Activated CD4-positive, alpha-beta memory T cell treated with anti-CD3 and anti-CD28 coated beads for 36 hours (primary cell): ENCODE measurements at regions not wholly inside any gene's neighbourhood (a gene's known extent, or its start where the extent isn't known, plus 50 kb on each side); places are given as distances from the start of the nearest gene placed in this dataset.
"Not testable (repeated sequence)": the region's sequence is repeated elsewhere in the genome, so short reads cannot be mapped to it uniquely, and the experiment has no call there.

Source experiments
- CTCF ChIA-PET: fragments of 350-600 bp; sonication (Branson Sonifier 250); formaldehyde crosslinking; loops from one replicate; lab custom pipeline; 2021; ENCODE audit warnings: antibody characterized with exemption, inconsistent platforms; lab: Charles Lee
- POLR2A ChIA-PET: fragments of 350-600 bp; sonication (Branson Sonifier 250); formaldehyde crosslinking; loops from one replicate; lab custom pipeline; 2021; ENCODE audit warnings: antibody characterized with exemption; lab: Charles Lee
- DNase-seq: peaks from one replicate; pipeline ENCODE4 v3.0.0-alpha.2; 2020
- H3K27ac Mint-ChIP-seq: one replicate; pipeline ENCODE4 v1.8.0; 2021; ENCODE audit warnings: mixed read lengths
- H3K27me3 Mint-ChIP-seq: one replicate; pipeline ENCODE4 v1.8.0; 2021; ENCODE audit warnings: mixed read lengths
- H3K36me3 Mint-ChIP-seq: one replicate; pipeline ENCODE4 v1.8.0; 2021; ENCODE audit warnings: mixed read lengths
- H3K4me1 Mint-ChIP-seq: one replicate; pipeline ENCODE4 v1.8.0; 2021; ENCODE audit warnings: low read depth, mixed read lengths
- H3K4me3 Mint-ChIP-seq: one replicate; pipeline ENCODE4 v1.8.0; 2021; ENCODE audit warnings: mild to moderate bottlenecking, mixed read lengths
- H3K9me3 Mint-ChIP-seq: one replicate; pipeline ENCODE4 v1.8.0; 2021; ENCODE audit warnings: mixed read lengths
- intact Hi-C: fragments of 100-400 bp; cut with micrococcal nuclease; formaldehyde crosslinking; loops from one replicate; pipeline ENCODE4 v1.15.1; 2023

- Mint-ChIP-seq H3K27me3 (no peaks in the 10 kb centered on the region), H3K36me3 (no peaks in the 10 kb centered on the region), H3K27ac (no peak overlapping the region), H3K9me3 (peaks cover 13% of the 10 kb centered on the region), H3K4me3 (no peak overlapping the region), H3K4me1 (no peaks in the 10 kb centered on the region)
- intact Hi-C loops: no loop called here
- DNase-seq: no peak
- ChIA-PET CTCF (no interaction called here), POLR2A (no interaction called here)
These were observed 2075.3 kb downstream of the PCDH9 start for GRCh38 chr13:65154661-65155447.

DNA sequence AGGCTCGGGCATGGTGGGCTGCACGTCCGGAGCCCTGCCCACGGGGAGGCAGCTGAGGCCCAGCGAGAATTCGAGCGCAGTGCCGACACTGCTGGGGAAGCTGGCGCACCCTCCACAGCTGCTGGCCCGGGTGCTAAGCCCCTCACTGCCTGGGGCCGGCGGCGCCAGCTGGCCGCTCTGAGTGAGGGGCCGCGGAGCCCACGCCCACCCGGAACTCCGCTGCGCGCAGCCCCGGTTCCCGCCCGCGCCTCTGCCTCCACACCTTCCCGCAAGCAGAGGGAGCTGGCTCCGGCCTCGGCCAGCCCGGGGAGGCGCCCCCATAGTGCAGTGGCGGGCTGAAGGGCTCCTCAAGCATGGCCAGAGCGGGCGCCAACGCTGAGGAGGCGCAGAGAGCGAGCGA is 2080.4 kb downstream of the PCDH9 start:
- ChIA-PET POLR2A (no interaction called here), CTCF (no interaction called here)
- no peak overlapping the region for H3K27ac Mint-ChIP-seq
- no peak overlapping the region for H3K4me3 Mint-ChIP-seq
- intact Hi-C loops: no loop called here
- DNase-seq: no peak
- H3K9me3 Mint-ChIP-seq: peaks cover 21% of the 10 kb centered on the region
- H3K4me1 Mint-ChIP-seq: no peaks in the 10 kb centered on the region
- H3K36me3 Mint-ChIP-seq: no peaks in the 10 kb centered on the region
- H3K27me3 Mint-ChIP-seq: no peaks in the 10 kb centered on the region

- H3K4me3 Mint-ChIP-seq: no peak overlapping the region
- CTCF ChIA-PET: no interaction called here
- peaks cover 12% of the 10 kb centered on the region for H3K9me3 Mint-ChIP-seq
- no peak for DNase-seq
- POLR2A ChIA-PET: no interaction called here
- no peaks in the 10 kb centered on the region for H3K36me3 Mint-ChIP-seq
- intact Hi-C loops: no loop called here
- H3K27ac Mint-ChIP-seq: no peak overlapping the region
- H3K4me1 Mint-ChIP-seq: no peaks in the 10 kb centered on the region
- no peaks in the 10 kb centered on the region for H3K27me3 Mint-ChIP-seq
These were observed 2086.2 kb downstream of the PCDH9 start for GRCh38 chr13:65143920-65144319.

- POLR2A ChIA-PET: no interaction called here
- Mint-ChIP-seq H3K9me3 (peaks cover 15% of the 10 kb centered on the region), H3K27me3 (no peaks in the 10 kb centered on the region), H3K4me1 (no peaks in the 10 kb centered on the region), H3K36me3 (no peaks in the 10 kb centered on the region), H3K27ac (no peak overlapping the region), H3K4me3 (no peak overlapping the region)
- intact Hi-C loops: no loop called here
- DNase-seq: no peak
- CTCF ChIA-PET: no interaction called here
These were observed 2097.0 kb downstream of the PCDH9 start for GRCh38 chr13:65133094-65133493.

DNA sequence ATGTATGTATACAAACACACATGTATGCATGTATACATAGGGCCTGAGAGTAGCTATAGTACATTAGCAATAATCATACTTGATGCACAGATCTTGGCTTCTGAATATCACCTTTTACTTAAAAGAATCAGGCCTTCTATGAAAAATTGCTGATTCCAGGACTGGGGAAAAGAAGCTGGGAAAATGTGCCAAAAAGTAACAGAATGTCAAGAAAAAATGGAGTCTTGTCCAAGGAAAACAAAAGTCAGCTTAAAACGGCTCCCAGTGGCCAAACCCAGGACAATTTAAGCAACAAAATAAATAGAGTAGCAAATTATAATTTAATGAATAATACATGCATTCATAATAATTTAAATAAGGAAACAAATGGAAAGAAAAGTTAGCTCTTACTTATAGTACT is 2104.9 kb downstream of the PCDH9 start:
- Mint-ChIP-seq H3K4me3 (no peak overlapping the region), H3K4me1 (no peaks in the 10 kb centered on the region), H3K27ac (no peak overlapping the region), H3K36me3 (no peaks in the 10 kb centered on the region), H3K27me3 (no peaks in the 10 kb centered on the region), H3K9me3 (peaks cover 12% of the 10 kb centered on the region)
- ChIA-PET CTCF (no interaction called here), POLR2A (no interaction called here)
- intact Hi-C loops: no loop called here
- no peak for DNase-seq

GRCh38 chr13:65112531-65112941 is 2117.6 kb downstream of the PCDH9 start:
- intact Hi-C loops: no loop called here
- Mint-ChIP-seq H3K9me3 (peaks cover 21% of the 10 kb centered on the region), H3K4me1 (no peaks in the 10 kb centered on the region), H3K36me3 (no peaks in the 10 kb centered on the region), H3K4me3 (no peak overlapping the region), H3K27ac (no peak overlapping the region), H3K27me3 (no peaks in the 10 kb centered on the region)
- POLR2A ChIA-PET: no interaction called here
- CTCF ChIA-PET: no interaction called here
- no peak for DNase-seq

DNA sequence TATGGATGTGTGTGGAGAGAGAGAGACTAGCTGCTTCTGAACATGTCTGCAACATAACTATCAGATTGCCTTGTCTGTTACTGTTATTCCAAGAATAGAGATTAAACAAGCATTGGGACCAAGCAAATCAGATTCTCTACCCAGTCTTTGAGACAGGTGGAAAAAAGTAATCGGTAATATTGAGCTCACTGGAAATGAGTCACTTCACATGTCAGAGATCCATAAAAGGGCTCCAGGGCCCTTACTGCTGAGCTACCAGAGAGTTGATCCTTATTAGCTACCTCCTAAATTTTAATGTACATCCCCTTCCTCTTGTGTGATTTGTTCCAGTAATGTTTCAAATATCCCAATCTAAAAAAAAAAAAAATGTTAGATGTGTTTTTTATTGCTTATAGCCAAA is 2118.0 kb downstream of the PCDH9 start:
- DNase-seq: no peak
- no peak overlapping the region for H3K4me3 Mint-ChIP-seq
- CTCF ChIA-PET: no interaction called here
- POLR2A ChIA-PET: no interaction called here
- H3K27ac Mint-ChIP-seq: no peak overlapping the region
- no peaks in the 10 kb centered on the region for H3K4me1 Mint-ChIP-seq
- H3K36me3 Mint-ChIP-seq: no peaks in the 10 kb centered on the region
- H3K27me3 Mint-ChIP-seq: no peaks in the 10 kb centered on the region
- intact Hi-C loops: no loop called here
- H3K9me3 Mint-ChIP-seq: peaks cover 23% of the 10 kb centered on the region

- H3K4me1 Mint-ChIP-seq: no peaks in the 10 kb centered on the region
- peaks cover 31% of the 10 kb centered on the region for H3K9me3 Mint-ChIP-seq
- H3K27me3 Mint-ChIP-seq: no peaks in the 10 kb centered on the region
- H3K4me3 Mint-ChIP-seq: no peak overlapping the region
- CTCF ChIA-PET: no interaction called here
- intact Hi-C loops: no loop called here
- no peak for DNase-seq
- no peaks in the 10 kb centered on the region for H3K36me3 Mint-ChIP-seq
- POLR2A ChIA-PET: no interaction called here
- no peak overlapping the region for H3K27ac Mint-ChIP-seq
These were observed 2118.9 kb downstream of the PCDH9 start for GRCh38 chr13:65111223-65111622.

GRCh38 chr13:65104436-65104835 is 2125.7 kb downstream of the PCDH9 start:
- intact Hi-C loops, H3K27ac Mint-ChIP-seq, H3K4me1 Mint-ChIP-seq, H3K36me3 Mint-ChIP-seq, H3K4me3 Mint-ChIP-seq, POLR2A ChIA-PET, CTCF ChIA-PET, H3K27me3 Mint-ChIP-seq, DNase-seq: not testable (repeated sequence)
- peaks cover 47% of the 10 kb centered on the region for H3K9me3 Mint-ChIP-seq

DNA sequence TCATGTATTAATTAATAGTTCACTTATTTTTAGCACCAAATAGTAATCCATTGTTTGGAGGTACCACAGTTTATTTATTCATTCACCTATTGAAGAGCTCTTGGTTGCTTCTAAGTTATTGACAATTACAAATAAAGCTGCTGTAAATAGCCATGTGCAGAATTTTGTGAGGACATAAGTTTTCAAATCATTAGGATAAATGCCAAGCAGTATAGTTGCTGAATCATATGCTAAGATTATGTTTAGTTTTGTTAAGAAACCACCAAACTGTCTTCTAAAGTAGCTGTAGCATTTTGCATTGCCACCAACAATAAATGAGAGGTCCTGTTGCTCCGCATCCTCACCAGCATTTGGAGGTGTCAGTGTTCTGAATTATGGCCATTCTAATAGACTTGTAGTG is 2126.8 kb downstream of the PCDH9 start:
- H3K27ac Mint-ChIP-seq: no peak overlapping the region
- H3K4me3 Mint-ChIP-seq: no peak overlapping the region
- intact Hi-C loops: no loop called here
- no peaks in the 10 kb centered on the region for H3K27me3 Mint-ChIP-seq
- ChIA-PET POLR2A (no interaction called here), CTCF (no interaction called here)
- DNase-seq: no peak
- no peaks in the 10 kb centered on the region for H3K36me3 Mint-ChIP-seq
- H3K9me3 Mint-ChIP-seq: peaks cover 38% of the 10 kb centered on the region
- H3K4me1 Mint-ChIP-seq: no peaks in the 10 kb centered on the region

DNA sequence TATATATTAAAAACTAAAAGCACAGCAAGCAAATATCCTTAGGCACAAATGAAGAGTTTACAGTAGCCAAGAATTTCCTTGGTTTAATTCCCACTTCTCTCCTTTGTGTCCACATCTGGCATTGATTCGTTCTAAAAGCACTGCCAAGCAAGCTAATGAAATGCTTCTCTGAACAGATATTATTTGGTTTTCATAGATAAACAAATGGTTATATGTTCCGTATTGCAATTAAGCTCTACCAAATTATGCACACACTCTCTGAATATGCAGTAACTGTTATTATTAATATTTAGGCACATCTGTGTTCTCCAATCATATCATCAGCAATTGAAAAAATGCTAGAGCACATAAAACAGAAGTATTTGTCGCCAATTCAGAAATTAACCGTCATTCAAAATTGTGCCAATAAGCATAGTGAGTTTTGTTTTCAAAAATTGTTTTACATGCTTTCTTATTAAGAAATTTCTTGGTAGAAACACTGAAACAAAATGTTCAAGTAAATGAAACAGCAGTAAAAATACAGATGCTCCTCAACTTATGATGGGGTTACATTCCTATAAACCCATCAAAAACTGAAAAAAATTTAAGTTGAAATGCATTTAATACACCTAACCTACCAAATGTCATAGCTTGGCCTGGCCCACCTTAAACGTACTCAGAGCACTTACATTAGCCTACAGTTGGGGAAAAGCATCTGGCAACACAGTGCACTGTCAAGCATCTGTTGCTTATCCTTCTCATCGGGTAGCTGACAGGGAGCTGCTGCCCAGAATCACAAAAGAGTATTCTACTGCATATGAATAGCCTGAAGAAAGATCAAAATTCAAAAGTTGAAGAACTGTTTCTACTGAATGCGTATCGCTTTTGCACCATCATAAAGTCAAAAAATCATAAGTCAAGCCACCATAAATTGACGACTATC is 2134.7 kb downstream of the PCDH9 start:
- Mint-ChIP-seq H3K9me3 (peaks cover 10% of the 10 kb centered on the region), H3K27ac (no peak overlapping the region), H3K36me3 (no peaks in the 10 kb centered on the region), H3K4me3 (no peak overlapping the region), H3K27me3 (no peaks in the 10 kb centered on the region), H3K4me1 (no peaks in the 10 kb centered on the region)
- DNase-seq: no peak
- POLR2A ChIA-PET: no interaction called here
- intact Hi-C loops: no loop called here
- CTCF ChIA-PET: no interaction called here

DNA sequence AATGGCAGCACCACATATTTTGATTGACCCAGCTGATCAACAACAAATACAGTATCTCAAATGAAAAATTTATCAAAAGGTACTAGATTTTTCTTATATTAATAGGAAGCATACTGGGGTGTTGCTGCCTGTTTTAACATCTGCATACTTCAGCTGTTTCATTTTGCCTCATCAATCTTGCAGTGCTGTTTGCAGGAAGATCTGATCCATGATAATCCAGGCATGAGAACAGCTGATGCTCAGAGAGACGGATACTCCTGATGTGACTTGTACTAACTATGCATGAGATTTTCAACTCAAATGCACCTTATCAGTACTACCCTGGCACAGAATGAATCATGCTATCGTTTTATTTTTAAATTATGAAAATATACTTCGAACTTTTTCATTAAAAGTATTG is 2136.8 kb downstream of the PCDH9 start:
- ChIA-PET POLR2A (no interaction called here), CTCF (no interaction called here)
- Mint-ChIP-seq H3K27me3 (no peaks in the 10 kb centered on the region), H3K36me3 (no peaks in the 10 kb centered on the region), H3K4me3 (no peak overlapping the region), H3K4me1 (no peaks in the 10 kb centered on the region), H3K27ac (no peak overlapping the region), H3K9me3 (peaks cover 10% of the 10 kb centered on the region)
- intact Hi-C loops: no loop called here
- no peak for DNase-seq
